PC-3 (cell line): ENCODE measurements at regions not wholly inside any gene's neighbourhood (a gene's known extent, or its start where the extent isn't known, plus 50 kb on each side); places are given as distances from the start of the nearest gene placed in this dataset.

Experiments used
- CTCF ChIP-seq: fragments of 300-600 bp; sonication (generic); conservative IDR thresholded peaks from 2 replicates; pipeline ENCODE4 v1.5.1; 2017; ENCODE audit warnings: antibody characterized with exemption, low read depth, mild to moderate bottlenecking, low read length
- EZH2 ChIP-seq: fragments of 300-600 bp; sonication (generic); IDR thresholded peaks from one replicate; pipeline ENCODE4 v1.6.1; 2017; ENCODE audit warnings: antibody characterized with exemption, mild to moderate bottlenecking, low read length; ENCODE audit not compliant: unreplicated experiment
- EZH2phosphoT487 ChIP-seq: fragments of 300-600 bp; sonication (generic); IDR thresholded peaks from 2 replicates; pipeline ENCODE4 v1.6.1; 2018; ENCODE audit warnings: mild to moderate bottlenecking, antibody characterized with exemption, low read length, borderline replicate concordance

GRCh38 chr9:28456861-28457260 is 883.6 kb upstream of the C9orf72 start:
- TF ChIP-seq CTCF, result no peak
- TF ChIP-seq EZH2, result no peak
- no peak for TF ChIP-seq EZH2phosphoT487
